HEK293 (cell line): ENCODE measurements at regions not wholly inside any gene's neighbourhood (a gene's known extent, or its start where the extent isn't known, plus 50 kb on each side); places are given as distances from the start of the nearest gene placed in this dataset.

Experiments used
- CTCF ChIA-PET: fragments of 350-600 bp; formaldehyde crosslinking; extraction: SDS; loops from one replicate; lab custom pipeline; 2021; ENCODE audit warnings: antibody characterized with exemption; lab: Yijun Ruan, JAX
- POLR2A ChIA-PET: fragments of 300-600 bp; formaldehyde crosslinking; extraction: SDS; loops from one replicate; lab custom pipeline; 2020; ENCODE audit warnings: antibody characterized with exemption, inconsistent platforms; lab: Yijun Ruan, JAX
- H3K27ac ChIP-seq: fragments of 200-500 bp; sonication (Bioruptor generic); 2 replicates; pipeline ENCODE4 v1.5.1; 2014; ENCODE audit warnings: low read depth, low read length, control low read depth, inconsistent platforms; ENCODE audit errors: extremely low read depth
- H3K36me3 ChIP-seq, 2 experiments: fragments of 200-500 bp in 1 of 2; sonication (Bioruptor generic) in 1 of 2; 1 replicate in 1 of 2; 2 replicates in 1 of 2; pipeline ENCODE4 v1.5.1; 2014 to 2017; ENCODE audit warnings: inconsistent platforms in 2 of 2, low read length in 2 of 2; ENCODE audit not compliant: control insufficient read depth in 2 of 2, insufficient read depth in 1 of 2
- H3K4me1 ChIP-seq: fragments of 200-500 bp; sonication (Bioruptor generic); 2 replicates; pipeline ENCODE4 v1.5.1; 2014; ENCODE audit warnings: mild to moderate bottlenecking, low read length, inconsistent platforms; ENCODE audit not compliant: control insufficient read depth, insufficient read depth
- H3K4me3 ChIP-seq: 2 replicates; pipeline ENCODE4 v1.5.1; 2011; ENCODE audit warnings: low read depth, mild to moderate bottlenecking, control low read depth, low read length, moderate library complexity
- H3K9me3 ChIP-seq: fragments of 200-500 bp; sonication (Bioruptor generic); 2 replicates; pipeline ENCODE4 v1.5.1; 2014; ENCODE audit warnings: low read depth, low read length, inconsistent platforms; ENCODE audit not compliant: control insufficient read depth, insufficient read depth
- FEZF1 ChIP-seq: fragments of 450-650 bp; formaldehyde crosslinking; IDR thresholded peaks from 2 replicates; pipeline ENCODE4 v1.5.1; 2016; ENCODE audit warnings: missing biosample characterization, missing genetic modification characterization
- KLF8 ChIP-seq: fragments of 450-650 bp; formaldehyde crosslinking; IDR thresholded peaks from 2 replicates; pipeline ENCODE4 v1.5.1; 2016; ENCODE audit warnings: missing biosample characterization, missing genetic modification characterization
- KLF9 ChIP-seq: fragments of 450-650 bp; formaldehyde crosslinking; IDR thresholded peaks from 2 replicates; pipeline ENCODE4 v1.5.1; 2016; ENCODE audit warnings: missing biosample characterization, missing genetic modification characterization, low read depth
- ZFP37 ChIP-seq: fragments of 450-650 bp; formaldehyde crosslinking; IDR thresholded peaks from 2 replicates; pipeline ENCODE4 v1.5.1; 2016; ENCODE audit warnings: missing biosample characterization, missing genetic modification characterization
- ZNF211 ChIP-seq: fragments of 450-650 bp; formaldehyde crosslinking; IDR thresholded peaks from 2 replicates; pipeline ENCODE4 v1.5.1; 2016; ENCODE audit warnings: low read depth, missing biosample characterization, missing genetic modification characterization
- ZNF214 ChIP-seq: fragments of 450-650 bp; formaldehyde crosslinking; IDR thresholded peaks from 2 replicates; pipeline ENCODE4 v1.5.1; 2017; ENCODE audit warnings: missing biosample characterization, mild to moderate bottlenecking, missing genetic modification characterization, borderline replicate concordance
- ZNF398 ChIP-seq: fragments of 450-650 bp; formaldehyde crosslinking; IDR thresholded peaks from 2 replicates; pipeline ENCODE4 v1.5.1; 2017; ENCODE audit warnings: missing biosample characterization, missing genetic modification characterization
- ZNF626 ChIP-seq: fragments of 450-650 bp; sonication (Bioruptor Pico); formaldehyde crosslinking; IDR thresholded peaks from 2 replicates; pipeline ENCODE4 v1.5.1; 2018; ENCODE audit warnings: missing biosample characterization, missing genetic modification characterization, inconsistent platforms
- ZNF645 ChIP-seq: fragments of 450-650 bp; formaldehyde crosslinking; IDR thresholded peaks from 2 replicates; pipeline ENCODE4; 2016; ENCODE audit warnings: missing biosample characterization, missing genetic modification characterization
- ZNF76 ChIP-seq: fragments of 450-650 bp; formaldehyde crosslinking; IDR thresholded peaks from 2 replicates; pipeline ENCODE4; 2016; ENCODE audit warnings: low read depth, missing biosample characterization, missing genetic modification characterization, borderline replicate concordance
- TF ChIP-seq, protein P1 (sequence below): fragments of 450-650 bp; formaldehyde crosslinking; IDR thresholded peaks from 2 replicates; pipeline ENCODE4 v1.5.1; 2016; ENCODE audit warnings: missing biosample characterization, missing genetic modification characterization
- TF ChIP-seq, protein P2 (sequence below): fragments of 450-650 bp; formaldehyde crosslinking; IDR thresholded peaks from 2 replicates; pipeline ENCODE4 v1.5.1; 2016; ENCODE audit warnings: missing biosample characterization, missing genetic modification characterization
- TF ChIP-seq, protein P3 (sequence below): IDR thresholded peaks from 2 replicates; pipeline ENCODE4 v1.6.1; 2011; ENCODE audit warnings: mild to moderate bottlenecking, low read depth, low read length, borderline replicate concordance
- TF ChIP-seq, protein P4 (sequence below): fragments of 450-650 bp; formaldehyde crosslinking; IDR thresholded peaks from 2 replicates; pipeline ENCODE4 v1.5.1; 2016; ENCODE audit warnings: missing biosample characterization, missing genetic modification characterization
- TF ChIP-seq, protein P5 (sequence below): fragments of 450-650 bp; formaldehyde crosslinking; IDR thresholded peaks from 2 replicates; pipeline ENCODE4 v1.5.1; 2017; ENCODE audit warnings: missing biosample characterization, missing genetic modification characterization

DNA sequence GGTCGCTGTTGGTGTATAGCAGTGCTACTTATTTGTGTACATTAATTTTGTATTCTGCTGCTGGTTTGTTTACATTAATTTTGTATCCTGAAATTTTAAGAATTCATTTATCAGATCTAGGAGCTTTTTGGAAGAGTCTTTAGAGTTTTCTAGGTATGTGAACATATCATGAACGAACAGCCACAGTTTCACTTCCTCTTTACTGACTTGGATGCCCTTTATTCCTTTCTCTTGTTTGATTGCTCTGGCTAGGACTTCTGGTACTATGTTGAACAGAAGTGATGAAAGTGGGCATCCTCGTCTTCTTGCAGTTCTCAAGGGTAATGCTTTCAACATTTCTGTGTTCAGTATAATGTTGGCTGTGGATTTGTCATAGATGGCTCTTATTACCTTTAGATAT lies 1757.9 kb downstream of the BRINP3 start:
- TF ChIP-seq ZNF214 (tag by site-specific recombination) (no peak), KLF9 (no peak), FEZF1 (tag by site-specific recombination) (no peak), ZFP37 (tag by site-specific recombination) (no peak), ZNF398 (tag by site-specific recombination) (no peak)
- TF ChIP-seq, protein P1, sequence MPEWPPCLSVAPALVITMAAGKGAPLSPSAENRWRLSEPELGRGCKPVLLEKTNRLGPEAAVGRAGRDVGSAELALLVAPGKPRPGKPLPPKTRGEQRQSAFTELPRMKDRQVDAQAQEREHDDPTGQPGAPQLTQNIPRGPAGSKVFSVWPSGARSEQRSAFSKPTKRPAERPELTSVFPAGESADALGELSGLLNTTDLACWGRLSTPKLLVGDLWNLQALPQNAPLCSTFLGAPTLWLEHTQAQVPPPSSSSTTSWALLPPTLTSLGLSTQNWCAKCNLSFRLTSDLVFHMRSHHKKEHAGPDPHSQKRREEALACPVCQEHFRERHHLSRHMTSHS (tag by site-specific recombination) = no peak
- TF ChIP-seq, protein P2, sequence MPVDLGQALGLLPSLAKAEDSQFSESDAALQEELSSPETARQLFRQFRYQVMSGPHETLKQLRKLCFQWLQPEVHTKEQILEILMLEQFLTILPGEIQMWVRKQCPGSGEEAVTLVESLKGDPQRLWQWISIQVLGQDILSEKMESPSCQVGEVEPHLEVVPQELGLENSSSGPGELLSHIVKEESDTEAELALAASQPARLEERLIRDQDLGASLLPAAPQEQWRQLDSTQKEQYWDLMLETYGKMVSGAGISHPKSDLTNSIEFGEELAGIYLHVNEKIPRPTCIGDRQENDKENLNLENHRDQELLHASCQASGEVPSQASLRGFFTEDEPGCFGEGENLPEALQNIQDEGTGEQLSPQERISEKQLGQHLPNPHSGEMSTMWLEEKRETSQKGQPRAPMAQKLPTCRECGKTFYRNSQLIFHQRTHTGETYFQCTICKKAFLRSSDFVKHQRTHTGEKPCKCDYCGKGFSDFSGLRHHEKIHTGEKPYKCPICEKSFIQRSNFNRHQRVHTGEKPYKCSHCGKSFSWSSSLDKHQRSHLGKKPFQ = no peak
- ChIA-PET POLR2A (no interaction called here), CTCF (no interaction called here)
- H3K4me3 ChIP-seq = no peak overlapping the region
- no peaks in the 10 kb centered on the region for H3K36me3 ChIP-seq
- no peak overlapping the region for H3K27ac ChIP-seq
- H3K9me3 ChIP-seq = no peaks in the 10 kb centered on the region
- no peaks in the 10 kb centered on the region for H3K4me1 ChIP-seq

DNA sequence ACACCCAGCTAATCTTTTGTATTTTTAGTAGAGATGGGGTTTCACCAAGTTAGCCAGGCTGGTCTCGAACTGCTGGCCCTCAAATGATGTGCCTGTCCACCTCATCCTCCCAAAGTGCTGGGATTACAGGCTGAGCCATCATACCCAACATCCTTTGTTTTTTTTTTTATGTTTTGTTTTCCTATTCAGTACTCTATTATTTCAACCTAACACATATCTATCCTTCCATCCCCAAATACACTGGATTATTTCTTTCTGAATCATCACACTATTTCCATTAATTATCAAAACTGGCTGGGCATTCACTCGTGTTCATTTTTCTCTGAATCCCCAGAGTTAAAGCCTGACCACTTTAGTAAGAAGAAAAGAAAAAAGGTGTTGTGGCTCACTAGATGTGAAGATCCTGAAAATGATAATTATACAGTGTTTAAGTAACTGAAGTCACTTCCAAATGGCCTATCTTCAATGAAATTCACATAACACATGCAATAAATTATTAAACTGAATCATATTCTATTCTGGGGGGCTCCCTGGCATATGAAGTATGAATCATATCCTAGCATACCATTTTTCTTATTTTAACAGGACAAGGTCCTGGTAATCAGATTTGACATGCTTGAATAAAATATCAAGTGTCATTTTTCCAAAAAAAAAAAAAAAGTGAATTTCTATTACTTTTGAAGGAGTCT lies 1754.2 kb downstream of the BRINP3 start:
- Histone ChIP-seq H3K36me3 (no peaks in the 10 kb centered on the region), H3K9me3 (no peaks in the 10 kb centered on the region), H3K4me1 (no peaks in the 10 kb centered on the region), H3K27ac (no peak overlapping the region), H3K4me3 (no peak overlapping the region)
- TF ChIP-seq ZNF211 (tag by site-specific recombination) (no peak), ZNF626 (tag by site-specific recombination) (no peak), KLF8 (tag by site-specific recombination) (no peak), ZNF645 (tag by site-specific recombination) (no peak), ZNF76 (tag by site-specific recombination) (no peak)
- TF ChIP-seq, protein P3, sequence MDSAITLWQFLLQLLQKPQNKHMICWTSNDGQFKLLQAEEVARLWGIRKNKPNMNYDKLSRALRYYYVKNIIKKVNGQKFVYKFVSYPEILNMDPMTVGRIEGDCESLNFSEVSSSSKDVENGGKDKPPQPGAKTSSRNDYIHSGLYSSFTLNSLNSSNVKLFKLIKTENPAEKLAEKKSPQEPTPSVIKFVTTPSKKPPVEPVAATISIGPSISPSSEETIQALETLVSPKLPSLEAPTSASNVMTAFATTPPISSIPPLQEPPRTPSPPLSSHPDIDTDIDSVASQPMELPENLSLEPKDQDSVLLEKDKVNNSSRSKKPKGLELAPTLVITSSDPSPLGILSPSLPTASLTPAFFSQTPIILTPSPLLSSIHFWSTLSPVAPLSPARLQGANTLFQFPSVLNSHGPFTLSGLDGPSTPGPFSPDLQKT = no peak
- TF ChIP-seq, protein P4, sequence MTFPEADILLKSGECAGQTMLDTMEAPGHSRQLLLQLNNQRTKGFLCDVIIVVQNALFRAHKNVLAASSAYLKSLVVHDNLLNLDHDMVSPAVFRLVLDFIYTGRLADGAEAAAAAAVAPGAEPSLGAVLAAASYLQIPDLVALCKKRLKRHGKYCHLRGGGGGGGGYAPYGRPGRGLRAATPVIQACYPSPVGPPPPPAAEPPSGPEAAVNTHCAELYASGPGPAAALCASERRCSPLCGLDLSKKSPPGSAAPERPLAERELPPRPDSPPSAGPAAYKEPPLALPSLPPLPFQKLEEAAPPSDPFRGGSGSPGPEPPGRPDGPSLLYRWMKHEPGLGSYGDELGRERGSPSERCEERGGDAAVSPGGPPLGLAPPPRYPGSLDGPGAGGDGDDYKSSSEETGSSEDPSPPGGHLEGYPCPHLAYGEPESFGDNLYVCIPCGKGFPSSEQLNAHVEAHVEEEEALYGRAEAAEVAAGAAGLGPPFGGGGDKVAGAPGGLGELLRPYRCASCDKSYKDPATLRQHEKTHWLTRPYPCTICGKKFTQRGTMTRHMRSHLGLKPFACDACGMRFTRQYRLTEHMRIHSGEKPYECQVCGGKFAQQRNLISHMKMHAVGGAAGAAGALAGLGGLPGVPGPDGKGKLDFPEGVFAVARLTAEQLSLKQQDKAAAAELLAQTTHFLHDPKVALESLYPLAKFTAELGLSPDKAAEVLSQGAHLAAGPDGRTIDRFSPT (tag by site-specific recombination) = no peak
- TF ChIP-seq, protein P5, sequence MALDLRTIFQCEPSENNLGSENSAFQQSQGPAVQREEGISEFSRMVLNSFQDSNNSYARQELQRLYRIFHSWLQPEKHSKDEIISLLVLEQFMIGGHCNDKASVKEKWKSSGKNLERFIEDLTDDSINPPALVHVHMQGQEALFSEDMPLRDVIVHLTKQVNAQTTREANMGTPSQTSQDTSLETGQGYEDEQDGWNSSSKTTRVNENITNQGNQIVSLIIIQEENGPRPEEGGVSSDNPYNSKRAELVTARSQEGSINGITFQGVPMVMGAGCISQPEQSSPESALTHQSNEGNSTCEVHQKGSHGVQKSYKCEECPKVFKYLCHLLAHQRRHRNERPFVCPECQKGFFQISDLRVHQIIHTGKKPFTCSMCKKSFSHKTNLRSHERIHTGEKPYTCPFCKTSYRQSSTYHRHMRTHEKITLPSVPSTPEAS (tag by site-specific recombination) = no peak
- ChIA-PET POLR2A (no interaction called here), CTCF (no interaction called here)
